Dedifferentiated amniotic fluid mesenchymal stem cell (primary cell): ENCODE measurements at regions not wholly inside any gene's neighbourhood (a gene's known extent, or its start where the extent isn't known, plus 50 kb on each side); places are given as distances from the start of the nearest gene placed in this dataset.
"Not testable (repeated sequence)": the region's sequence is repeated elsewhere in the genome, so short reads cannot be mapped to it uniquely, and the experiment has no call there.

Experiments used
- DNase-seq: peaks from one replicate; pipeline ENCODE4 v3.0.0-alpha.2; 2016; ENCODE audit errors: extremely low spot score

DNA sequence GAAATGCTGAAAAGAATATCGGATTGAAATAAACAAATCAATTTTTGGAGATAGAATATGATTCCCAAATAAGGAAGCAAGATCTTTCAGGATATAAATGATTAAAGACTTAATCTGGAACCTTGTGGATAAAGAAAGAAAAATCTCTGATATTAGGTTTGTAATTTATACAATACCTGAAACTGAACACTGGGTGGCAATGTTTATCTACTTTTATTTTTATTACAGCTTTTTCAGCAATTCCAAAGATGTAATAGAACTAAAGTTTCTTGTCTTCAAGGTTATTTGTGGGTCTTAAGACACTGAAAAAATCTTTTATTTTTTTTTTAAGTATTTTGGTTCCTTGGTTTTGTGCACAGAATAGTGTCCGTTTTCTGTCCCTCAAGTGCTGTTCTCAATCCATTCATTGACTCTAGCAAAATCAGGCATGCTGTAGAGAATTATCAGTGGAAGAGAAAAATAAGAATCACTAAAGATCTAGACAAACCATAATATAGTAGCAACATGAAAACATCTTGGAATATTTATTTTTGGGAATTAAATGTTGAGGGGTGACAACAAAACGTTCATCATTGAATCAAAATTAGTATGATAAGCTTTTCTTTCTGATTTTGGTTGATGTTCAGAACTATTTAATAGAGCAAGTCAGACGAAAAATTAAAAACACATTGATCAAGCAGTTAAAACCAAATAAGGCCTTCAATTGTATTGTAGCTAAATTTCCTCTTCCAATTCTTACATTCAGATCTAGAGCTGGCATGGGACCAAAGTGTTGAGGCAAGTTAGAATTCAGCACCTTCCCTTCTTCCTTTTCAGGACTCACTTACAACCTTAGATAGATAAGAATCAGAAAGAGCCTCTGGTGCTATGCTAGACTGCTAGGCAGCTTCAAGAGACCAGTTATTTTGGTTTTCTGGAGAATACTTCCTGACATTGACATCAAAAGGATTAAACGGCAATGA lies 704.4 kb upstream of the PCDH20 start:
- peak; percentile 54 for DNase-seq

DNA sequence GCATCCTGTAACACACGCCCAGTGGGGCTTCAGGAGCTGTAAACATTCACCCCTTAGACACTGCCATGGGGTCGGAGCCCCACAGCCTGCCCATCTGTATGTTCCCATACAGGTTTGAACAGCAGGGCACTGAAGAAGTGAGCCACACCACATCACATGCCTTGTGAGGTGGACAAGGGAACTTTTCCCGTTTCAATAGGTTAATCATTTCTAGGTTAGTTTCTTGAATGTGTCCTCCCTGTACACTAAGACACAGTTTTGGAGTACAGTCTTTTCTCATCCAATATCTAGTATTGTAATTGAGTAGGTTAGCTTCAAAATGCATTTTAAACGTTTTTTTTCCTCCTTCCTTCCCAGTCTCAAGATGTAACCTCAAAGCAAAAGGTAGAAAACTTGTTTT lies 700.2 kb upstream of the PCDH20 start:
- no peak for DNase-seq

DNA sequence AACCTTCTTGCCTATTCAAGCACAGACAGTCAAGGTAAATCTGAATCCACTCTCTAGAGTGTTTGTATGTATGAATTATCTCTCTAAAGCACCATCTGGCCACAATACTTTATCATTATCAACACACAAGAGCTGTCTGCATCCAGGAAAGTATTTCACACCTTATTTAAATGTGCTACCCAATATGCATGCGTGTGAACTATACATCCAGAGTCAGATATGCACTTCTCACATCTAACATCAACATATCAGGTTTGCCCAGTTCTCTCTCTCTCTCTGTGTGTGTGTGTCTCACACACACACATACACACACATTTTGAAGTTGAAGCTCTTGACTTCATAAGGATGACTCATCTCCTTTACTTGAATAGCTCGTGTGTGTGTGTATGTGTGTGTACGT lies 697.5 kb upstream of the PCDH20 start:
- no peak for DNase-seq

DNA sequence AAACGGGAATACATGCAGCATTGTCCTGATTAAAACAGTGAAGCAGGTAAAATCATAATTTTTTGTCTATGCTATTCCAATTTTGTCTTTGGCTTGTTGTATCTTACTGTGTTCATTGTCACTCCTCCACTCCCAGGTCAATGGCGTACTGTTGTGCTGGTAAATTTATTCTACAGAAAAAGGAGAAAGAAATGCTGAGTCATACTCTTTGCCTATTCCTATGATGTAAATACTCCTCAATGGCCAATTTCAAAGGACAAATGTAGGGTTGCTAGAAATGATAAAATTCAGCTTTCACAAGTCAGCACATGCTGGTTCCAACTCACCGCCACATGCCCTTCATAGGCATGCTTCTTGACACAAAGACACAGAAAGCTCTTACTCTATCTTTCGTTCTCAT lies 694.4 kb upstream of the PCDH20 start:
- DNase-seq = no peak

DNA sequence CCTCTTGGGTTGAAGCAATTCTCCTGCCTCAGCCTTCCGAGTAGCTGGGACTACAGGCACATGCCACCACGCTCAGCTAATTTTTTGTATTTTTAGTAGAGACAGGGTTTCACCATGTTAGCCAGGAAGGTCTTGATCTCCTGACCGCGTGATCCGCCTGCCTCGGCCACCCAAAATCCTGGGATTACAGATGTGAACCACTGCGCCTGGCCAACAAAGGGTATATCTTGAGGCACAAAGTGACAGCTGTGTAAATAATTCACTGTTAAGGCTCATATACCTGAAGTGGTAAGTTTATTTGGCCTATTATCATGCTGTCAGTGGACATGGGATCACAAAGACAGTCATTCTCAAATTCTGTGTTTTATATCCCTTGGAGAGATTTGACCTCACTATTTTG lies 688.5 kb upstream of the PCDH20 start:
- DNase-seq = not testable (repeated sequence)

DNA sequence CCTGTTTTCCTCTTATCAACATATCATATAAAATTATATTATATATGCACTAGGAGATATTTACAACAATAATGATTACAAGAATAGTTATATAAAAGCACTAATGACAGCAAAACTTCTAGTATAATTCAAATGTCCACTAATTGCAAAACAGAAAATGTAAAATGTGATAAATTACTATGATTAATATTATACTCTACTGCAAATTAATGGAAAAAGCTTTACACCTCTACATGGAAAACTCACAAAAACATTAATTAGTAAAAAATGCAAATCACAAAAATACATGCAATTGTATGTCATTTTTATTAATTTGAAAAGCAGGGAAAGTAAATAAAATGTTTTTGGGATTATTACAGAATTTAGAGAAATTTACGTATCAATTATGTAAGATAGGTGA lies 681.0 kb upstream of the PCDH20 start:
- DNase-seq = no peak

DNA sequence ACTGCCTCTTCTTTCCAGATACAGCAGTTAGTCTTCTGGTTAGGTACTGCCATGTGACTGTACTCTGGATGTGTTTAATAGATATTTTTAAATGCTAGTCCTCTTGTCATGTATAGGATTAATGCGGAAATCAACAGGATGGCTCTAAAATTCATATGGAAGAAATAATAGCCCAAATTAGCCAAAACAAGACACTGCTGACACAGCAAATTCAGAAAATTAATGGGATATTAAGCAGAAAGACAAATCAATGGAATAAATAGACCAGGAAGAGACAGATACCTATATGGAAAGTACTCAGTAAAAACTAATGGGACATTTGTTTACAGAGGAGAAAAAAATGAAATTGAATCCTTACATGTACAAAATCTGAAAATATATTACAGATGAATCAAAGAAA lies 679.3 kb upstream of the PCDH20 start:
- no peak for DNase-seq

DNA sequence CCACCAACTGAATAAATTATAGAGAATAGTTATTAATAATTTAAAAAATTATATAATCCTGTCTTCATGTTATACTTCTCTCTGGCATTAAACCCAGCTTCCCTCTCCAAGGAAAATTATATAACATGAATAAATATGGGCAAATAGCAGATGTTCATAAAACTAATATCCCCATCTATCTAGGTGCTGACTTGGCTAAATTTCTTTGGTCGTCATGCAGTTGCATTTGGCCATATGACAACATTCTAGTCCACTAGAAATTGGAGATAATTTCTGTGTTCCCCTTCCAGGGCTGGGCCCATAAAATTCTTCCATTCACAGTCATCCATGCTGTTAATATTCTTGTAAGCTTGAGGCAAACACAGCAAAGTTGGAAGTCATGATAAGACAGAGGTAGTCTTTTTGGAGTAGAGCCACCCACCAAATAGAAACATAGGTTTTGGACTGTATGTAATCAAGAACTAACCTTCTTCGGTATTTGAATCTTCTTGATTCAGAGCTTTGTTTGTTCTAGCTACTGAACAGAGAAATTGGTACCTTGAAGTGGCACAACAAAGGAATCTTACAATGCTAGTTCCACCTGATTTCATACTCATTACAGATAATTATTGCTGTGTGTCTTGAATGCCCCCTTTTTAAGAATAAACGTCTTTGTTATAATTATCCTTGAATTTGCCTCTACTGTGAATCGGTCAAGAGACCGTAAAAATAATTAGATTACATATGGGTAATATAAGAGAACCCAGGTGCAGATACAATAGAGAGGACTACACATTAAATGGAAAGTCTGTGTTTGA lies 678.5 kb upstream of the PCDH20 start:
- no peak for DNase-seq

DNA sequence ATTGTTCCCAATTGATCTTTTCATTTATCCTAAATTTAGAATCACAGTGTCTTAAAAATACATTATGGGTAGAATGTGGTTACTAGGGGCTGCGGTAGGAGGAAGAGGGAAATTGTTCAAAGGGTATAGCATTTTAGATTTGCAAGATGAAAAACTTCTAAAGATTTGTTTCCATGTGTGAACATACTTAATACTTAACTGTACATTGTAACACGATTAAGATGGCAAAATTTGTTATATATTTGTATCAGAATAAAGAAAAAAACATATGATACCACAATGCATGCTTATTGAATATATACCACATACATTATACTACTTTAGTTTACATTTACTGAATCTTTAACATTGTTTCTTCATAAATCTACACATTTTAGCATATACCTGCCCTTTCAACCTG lies 677.3 kb upstream of the PCDH20 start:
- no peak for DNase-seq

DNA sequence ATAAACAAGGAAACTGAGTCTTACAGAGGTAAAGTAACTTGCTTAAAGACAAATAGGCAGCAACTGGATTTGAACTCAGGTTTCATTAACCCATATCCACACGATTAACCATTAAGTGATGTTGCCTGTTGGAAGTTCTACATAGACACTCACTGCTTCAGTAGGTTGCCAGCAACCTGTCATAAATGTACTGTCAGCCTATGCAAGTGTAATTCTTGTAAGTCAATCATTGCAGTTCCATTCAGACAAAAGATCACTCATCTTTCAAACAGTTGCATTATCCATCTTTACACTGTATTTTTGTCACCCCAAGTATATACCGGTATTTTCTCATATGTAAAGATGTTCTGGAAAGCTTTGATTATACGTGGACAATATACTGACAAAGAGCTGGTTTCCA lies 676.9 kb upstream of the PCDH20 start:
- no peak for DNase-seq

DNA sequence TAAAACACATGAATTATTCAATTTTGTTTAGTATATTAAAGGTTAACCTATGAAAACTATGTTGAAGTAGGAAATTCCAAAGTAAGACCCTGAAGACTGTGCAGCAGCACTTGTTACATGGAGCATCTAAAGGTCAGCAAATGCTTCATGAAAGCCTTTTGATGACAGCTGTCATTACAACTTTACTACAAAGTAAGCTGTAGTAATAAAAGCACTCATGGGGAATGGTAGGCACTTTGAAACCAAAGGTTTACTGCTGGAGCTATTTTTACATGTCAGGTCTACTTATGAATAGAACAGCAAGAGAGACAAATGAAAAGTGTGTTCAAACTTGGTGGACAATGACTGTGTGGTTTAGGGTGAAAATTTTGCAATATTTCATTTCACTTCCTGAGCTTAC lies 672.5 kb upstream of the PCDH20 start:
- DNase-seq = no peak

DNA sequence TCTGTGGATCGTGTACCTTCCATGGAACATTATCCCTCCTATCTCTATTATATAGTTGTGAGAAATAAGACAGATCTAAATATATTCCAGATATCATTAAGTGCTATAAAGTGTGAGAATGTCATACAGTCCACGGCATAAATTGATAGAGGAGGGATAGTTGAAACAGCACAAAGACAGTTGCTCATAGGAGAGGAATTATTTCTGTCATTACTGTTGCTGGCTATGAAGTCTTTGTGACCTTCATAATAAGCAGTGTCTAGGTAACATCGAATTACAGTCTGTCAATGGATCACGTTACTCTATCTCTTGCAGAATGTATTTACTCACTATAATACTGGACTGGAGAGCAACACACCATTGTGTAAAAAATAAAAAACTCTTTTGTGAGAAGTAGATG lies 671.5 kb upstream of the PCDH20 start:
- no peak for DNase-seq

DNA sequence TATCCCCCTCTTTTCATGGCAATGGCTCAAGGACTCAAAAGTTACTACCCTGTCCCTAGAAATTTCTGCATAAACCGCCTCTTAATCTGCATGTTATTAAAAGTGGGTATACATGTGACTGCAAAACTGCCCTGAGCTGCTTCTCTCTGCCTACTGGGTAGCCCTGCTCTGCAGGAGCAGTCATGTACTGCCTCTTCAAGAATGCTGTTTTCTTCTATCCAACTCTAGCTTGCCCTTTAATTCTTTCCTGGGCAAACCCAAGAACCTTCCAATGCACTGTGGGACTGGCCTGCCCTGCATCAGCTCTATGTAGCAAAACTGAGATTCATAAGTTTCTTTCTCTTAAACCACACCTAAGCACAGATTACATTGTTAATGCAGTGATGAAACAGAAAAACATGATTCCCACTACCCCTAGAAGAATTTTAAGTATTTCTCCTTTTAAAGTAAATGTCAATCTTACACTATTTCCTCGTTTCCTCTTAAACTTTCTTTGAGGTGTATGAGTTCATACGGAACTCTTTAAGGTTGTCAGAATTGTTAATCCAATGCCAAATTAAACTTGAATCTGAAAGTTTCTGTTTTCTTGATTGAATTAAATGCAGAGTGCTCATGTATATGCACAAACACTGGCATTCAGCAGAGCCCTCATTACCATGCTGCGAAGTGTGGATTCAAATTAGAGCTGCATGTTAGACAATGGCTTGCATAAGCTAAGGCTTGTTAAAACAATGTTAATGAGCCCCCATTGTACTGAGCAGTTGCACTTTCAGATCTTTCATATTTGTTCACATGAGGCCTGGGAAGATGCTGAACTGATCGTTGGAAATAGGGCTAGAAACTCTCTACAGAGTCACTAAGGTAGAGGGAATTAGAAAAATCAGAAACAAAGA lies 669.9 kb upstream of the PCDH20 start:
- no peak for DNase-seq

DNA sequence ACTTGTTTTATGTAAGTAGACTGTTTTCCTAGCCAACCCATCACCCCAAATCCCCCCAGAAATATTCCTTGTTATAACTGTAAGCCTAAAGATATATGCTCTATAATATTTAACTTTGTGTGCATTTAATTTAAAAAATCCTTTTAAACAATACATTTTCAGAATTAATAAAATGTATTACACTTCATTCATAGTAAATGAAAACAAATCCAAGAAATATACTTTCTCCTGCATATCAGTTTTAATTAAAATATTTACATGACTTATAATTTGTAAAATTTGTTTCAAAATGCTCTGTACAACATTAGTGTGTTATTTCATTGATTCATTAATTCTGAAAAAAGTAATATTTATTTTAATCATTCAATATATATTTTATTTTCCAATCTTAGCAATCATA lies 669.1 kb upstream of the PCDH20 start:
- no peak for DNase-seq

DNA sequence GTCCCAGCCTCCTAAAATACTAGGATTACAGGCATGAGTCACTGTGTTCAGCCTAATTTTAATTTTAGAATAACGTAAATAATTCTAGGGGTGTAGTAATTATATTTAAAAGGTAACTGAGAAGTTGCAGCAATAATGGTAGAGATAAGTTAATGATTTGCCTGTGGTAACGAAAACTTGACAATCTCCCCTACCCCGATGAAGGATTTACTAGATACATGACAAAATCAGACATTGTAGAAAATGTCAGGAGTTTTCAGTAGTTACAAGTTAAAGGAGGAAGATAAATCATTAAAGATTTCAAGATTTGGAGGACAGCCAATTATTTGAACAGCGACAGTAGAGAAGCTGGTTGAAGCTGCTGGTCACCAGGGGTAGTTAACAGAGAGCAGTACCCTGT lies 652.2 kb upstream of the PCDH20 start:
- DNase-seq = no peak

DNA sequence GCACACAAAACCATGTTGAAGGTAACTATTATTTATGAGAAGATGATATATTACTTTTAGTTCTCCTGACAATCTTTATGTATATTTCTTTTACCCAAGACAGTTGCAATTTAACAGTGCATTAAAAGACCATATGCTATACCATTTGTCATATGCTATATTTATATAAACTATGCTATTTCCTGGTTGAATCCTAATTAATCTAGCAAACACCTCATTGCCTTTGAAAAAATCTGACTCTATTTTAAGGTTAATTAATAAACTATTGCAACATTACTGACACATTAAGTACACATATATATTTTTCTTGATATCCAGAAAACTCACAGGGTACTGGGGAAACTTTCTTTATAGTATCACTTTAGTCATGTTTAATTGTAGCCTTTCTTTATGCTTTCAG lies 649.4 kb upstream of the PCDH20 start:
- no peak for DNase-seq

DNA sequence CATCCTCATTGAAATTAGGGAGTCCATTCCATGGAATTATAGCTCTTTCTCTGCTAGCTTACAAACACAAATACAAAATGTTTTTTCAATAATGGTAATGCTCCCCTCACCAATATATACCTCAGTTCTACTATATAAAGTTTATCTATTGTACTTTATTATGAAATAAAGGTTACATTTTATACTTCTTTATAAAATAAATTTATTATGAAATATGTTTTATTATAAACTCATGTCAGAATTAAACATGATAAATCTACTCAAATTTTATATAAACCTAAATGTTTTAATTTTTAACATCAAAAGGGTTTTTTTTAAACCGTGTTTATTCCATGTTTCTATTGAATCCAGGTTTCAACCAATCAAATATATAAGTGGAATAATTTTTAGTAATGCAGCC lies 646.1 kb upstream of the PCDH20 start:
- no peak for DNase-seq

DNA sequence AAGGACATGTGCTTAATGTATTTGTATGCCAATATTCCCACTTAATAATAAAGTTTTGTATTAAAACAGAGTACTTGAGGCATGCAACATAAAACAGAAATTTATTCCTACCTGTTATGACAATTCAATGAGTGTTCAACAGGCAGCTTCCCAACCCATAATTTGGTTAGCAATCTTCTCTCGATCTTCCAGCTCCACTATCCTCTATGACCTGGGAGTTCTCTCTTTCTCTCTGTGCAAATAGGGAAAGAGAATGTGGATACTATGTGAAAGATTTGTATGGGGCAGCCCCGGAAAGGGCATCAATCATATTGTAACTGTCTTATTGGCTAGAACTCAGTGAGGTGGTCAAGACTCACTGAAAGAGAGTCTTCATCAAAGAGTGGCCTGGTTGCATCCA lies 644.9 kb upstream of the PCDH20 start:
- no peak for DNase-seq

DNA sequence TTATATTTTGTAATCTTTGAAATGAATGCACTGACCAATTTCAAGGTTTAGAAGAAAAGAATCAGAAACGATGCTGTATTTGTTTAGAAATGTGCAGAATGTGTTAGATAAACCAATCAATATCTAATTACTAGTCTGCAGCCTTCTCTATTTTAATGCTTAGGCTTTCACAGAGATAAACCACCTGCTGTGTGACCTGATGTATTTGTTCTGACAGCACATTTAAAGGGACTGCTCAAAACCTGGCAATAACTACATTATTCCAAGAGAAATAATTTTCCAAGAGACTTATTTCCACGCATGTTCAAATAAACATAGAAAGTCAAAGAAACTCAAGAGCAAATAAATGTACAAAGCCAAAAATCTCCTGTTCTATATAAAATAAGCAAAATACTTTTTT lies 641.6 kb upstream of the PCDH20 start:
- no peak for DNase-seq

DNA sequence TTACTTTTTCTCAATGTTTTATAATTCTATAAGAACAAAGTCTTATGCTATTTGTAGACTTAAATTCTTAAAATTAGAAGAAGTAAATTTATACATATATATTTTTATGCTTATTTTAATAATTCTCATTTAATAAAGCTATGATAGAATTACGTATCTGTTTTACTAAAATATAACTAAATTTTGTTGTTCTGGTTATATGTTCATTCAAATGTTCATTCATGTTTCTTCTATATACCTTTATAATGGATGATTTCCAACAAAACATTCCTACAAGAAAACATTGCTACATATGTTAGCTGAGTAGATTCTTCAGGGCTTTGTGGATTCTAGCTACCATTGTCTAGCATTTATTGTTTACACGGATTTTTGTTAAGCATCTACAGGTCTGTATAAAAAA lies 634.3 kb upstream of the PCDH20 start:
- no peak for DNase-seq

DNA sequence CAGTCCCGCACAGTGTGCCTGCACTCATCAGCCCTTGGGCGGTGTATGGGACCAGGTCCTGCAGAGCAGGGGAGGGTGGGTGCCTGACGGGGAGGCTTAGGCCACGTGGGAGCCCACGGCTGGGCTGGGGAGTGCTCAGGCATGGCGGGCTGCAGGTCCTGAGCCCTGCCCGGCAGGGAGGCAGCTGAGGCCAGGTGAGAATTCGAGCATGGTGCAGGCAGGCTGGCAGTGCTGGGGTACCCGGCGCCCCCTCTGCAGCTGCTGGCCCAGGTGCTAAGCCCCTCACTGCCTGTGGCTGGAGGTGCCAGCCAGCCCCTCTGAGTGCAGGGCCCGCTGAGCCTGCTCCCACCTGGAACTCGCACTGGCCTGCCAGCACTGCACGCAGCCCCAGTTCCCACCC lies 630.9 kb upstream of the PCDH20 start:
- no peak for DNase-seq

DNA sequence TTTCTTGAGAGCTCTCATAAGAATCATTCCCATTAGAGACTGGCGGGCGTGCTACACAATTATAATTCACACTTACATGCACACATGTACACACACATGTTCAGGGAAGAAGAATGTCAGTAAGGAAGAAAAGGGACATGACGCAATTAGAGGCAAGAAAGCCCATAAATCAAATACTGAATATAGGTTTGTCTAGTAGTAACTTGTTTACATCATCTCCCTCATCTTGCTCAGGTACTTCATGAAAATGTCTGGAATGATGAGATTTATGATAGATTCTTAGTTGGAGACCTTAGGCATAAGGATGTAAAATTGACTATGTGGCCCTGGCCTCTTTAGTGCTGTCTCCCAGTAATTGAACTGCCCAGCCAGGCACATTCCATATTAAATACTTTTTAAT lies 628.0 kb upstream of the PCDH20 start:
- DNase-seq = no peak
